GM23338 (cell line): ENCODE measurements at regions not wholly inside any gene's neighbourhood (a gene's known extent, or its start where the extent isn't known, plus 50 kb on each side); places are given as distances from the start of the nearest gene placed in this dataset.

Source experiments
- ATAC-seq: fragments of 200-7000 bp; cut with Tn5 transposase; 3 replicates; pipeline ENCODE4 v1.9.1; 2020
- DNase-seq: peaks from one replicate; pipeline ENCODE4 v3.0.0-alpha.2; 2015; ENCODE audit warnings: low spot score
- H2AFZ ChIP-seq: fragments of 200-600 bp; sonication (generic); 2 replicates; pipeline ENCODE4 v1.8.0; 2016; ENCODE audit warnings: antibody characterized with exemption, mild to moderate bottlenecking, moderate library complexity
- H3F3A ChIP-seq: fragments of 200-600 bp; sonication (generic); replicated peaks from 2 replicates; pipeline ENCODE4 v1.8.0; 2017; ENCODE audit warnings: antibody characterized with exemption, mixed run types, low read depth
- H3K27ac ChIP-seq: fragments of 200-600 bp; sonication (generic); 2 replicates; pipeline ENCODE4 v1.6.1; 2016; ENCODE audit warnings: low read depth
- H3K27me3 ChIP-seq: fragments of 200-600 bp; sonication (generic); 2 replicates; pipeline ENCODE4 v1.8.0; 2016; ENCODE audit warnings: mild to moderate bottlenecking, mixed run types, moderate library complexity; ENCODE audit not compliant: insufficient read depth
- H3K36me3 ChIP-seq: fragments of 200-600 bp; sonication (generic); 2 replicates; pipeline ENCODE4 v1.8.0; 2016; ENCODE audit warnings: mild to moderate bottlenecking; ENCODE audit not compliant: insufficient read depth
- H3K4me1 ChIP-seq: fragments of 200-600 bp; sonication (generic); 2 replicates; pipeline ENCODE4 v1.8.0; 2016; ENCODE audit warnings: mild to moderate bottlenecking, moderate library complexity; ENCODE audit not compliant: insufficient read depth
- H3K4me2 ChIP-seq: fragments of 200-600 bp; sonication (generic); 2 replicates; pipeline ENCODE4 v1.7.1; 2017; ENCODE audit warnings: mixed run types
- H3K4me3 ChIP-seq: fragments of 200-600 bp; sonication (generic); 2 replicates; pipeline ENCODE4 v1.6.1; 2016; ENCODE audit warnings: mixed run types
- H3K79me2 ChIP-seq: fragments of 200-600 bp; sonication (generic); replicated peaks from 2 replicates; pipeline ENCODE4 v1.8.0; 2017; ENCODE audit warnings: mild to moderate bottlenecking; ENCODE audit not compliant: insufficient read depth
- H3K9me2 ChIP-seq: fragments of 200-600 bp; sonication (generic); 2 replicates; pipeline ENCODE4 v1.8.0; 2017; ENCODE audit not compliant: insufficient read depth
- H4K20me1 ChIP-seq: fragments of 200-600 bp; sonication (generic); replicated peaks from 2 replicates; pipeline ENCODE4 v1.8.0; 2017; ENCODE audit warnings: mild to moderate bottlenecking; ENCODE audit not compliant: insufficient read depth
- H3K27ac Mint-ChIP-seq: 2 replicates; pipeline ENCODE4 v1.8.0; 2020; ENCODE audit warnings: inconsistent platforms, mild to moderate bottlenecking, moderate library complexity, mixed read lengths
- H3K27me3 Mint-ChIP-seq: 3 replicates; pipeline ENCODE4 v1.8.0; 2022; ENCODE audit warnings: low read depth, mild to moderate bottlenecking, moderate library complexity, mixed read lengths, inconsistent platforms; ENCODE audit not compliant: insufficient read depth, poor library complexity
- H3K36me3 Mint-ChIP-seq: 3 replicates; pipeline ENCODE4 v1.8.0; 2021; ENCODE audit warnings: low read depth, mild to moderate bottlenecking, inconsistent platforms, moderate library complexity, mixed read lengths
- H3K4me1 Mint-ChIP-seq: 3 replicates; pipeline ENCODE4 v1.8.0; 2020; ENCODE audit warnings: mild to moderate bottlenecking, inconsistent platforms, mixed read lengths
- H3K4me3 Mint-ChIP-seq: 3 replicates; pipeline ENCODE4 v1.8.0; 2021; ENCODE audit warnings: moderate library complexity, mild to moderate bottlenecking, inconsistent platforms, mixed read lengths
- H3K9me3 Mint-ChIP-seq: 3 replicates; pipeline ENCODE4 v1.8.0; 2020; ENCODE audit warnings: moderate library complexity, mild to moderate bottlenecking, inconsistent platforms, mixed read lengths
- CREB1 ChIP-seq: fragments of 250-450 bp; sonication (Bioruptor Pico); IDR thresholded peaks from 2 replicates; pipeline ENCODE4 v1.5.0; 2020; ENCODE audit warnings: low read depth, mild to moderate bottlenecking, moderate library complexity
- CTCF ChIP-seq, 2 experiments: fragments of 200-600 bp in 1 of 2; sonication (generic) in 1 of 2; conservative IDR thresholded peaks; 2 replicates each; pipeline versions ENCODE4 v1.5.1 to v1.6.1; 2016 to 2017; ENCODE audit warnings: antibody characterized with exemption in 2 of 2, low read depth in 2 of 2, mild to moderate bottlenecking in 2 of 2, moderate library complexity in 1 of 2
- EZH2 ChIP-seq: fragments of 200-600 bp; sonication (generic); IDR thresholded peaks from one replicate; pipeline ENCODE4 v1.8.0; 2017; ENCODE audit warnings: antibody characterized with exemption, mild to moderate bottlenecking, low read depth; ENCODE audit not compliant: unreplicated experiment
- EZH2phosphoT487 ChIP-seq: fragments of 200-600 bp; sonication (generic); IDR thresholded peaks from one replicate; pipeline ENCODE4 v1.8.1; 2018; ENCODE audit warnings: antibody characterized with exemption; ENCODE audit not compliant: unreplicated experiment
- NANOG ChIP-seq: IDR thresholded peaks from 2 replicates; pipeline ENCODE4 v1.6.1; 2016; ENCODE audit warnings: antibody characterized with exemption, borderline replicate concordance
- POLR2AphosphoS5 ChIP-seq: IDR thresholded peaks from 2 replicates; pipeline ENCODE4 v1.6.1; 2016; ENCODE audit warnings: antibody characterized with exemption, low read depth
- REST ChIP-seq: IDR thresholded peaks from one replicate; pipeline ENCODE4 v1.6.1; 2018; ENCODE audit warnings: antibody characterized with exemption; ENCODE audit not compliant: unreplicated experiment
- STAT1 ChIP-seq: IDR thresholded peaks from one replicate; pipeline ENCODE4 v1.6.1; 2016; ENCODE audit warnings: antibody characterized with exemption; ENCODE audit not compliant: unreplicated experiment
- ZNF114 ChIP-seq: fragments of 250-450 bp; sonication (Bioruptor Pico); IDR thresholded peaks from 2 replicates; pipeline ENCODE4 v1.5.0; 2020; ENCODE audit warnings: mild to moderate bottlenecking, moderate library complexity
- ZNF331 ChIP-seq: fragments of 250-450 bp; sonication (Bioruptor Pico); IDR thresholded peaks from 2 replicates; pipeline ENCODE4 v1.5.0; 2020; ENCODE audit warnings: low read depth, mild to moderate bottlenecking, moderate library complexity
- TF ChIP-seq, protein P1 (sequence below): fragments of 250-450 bp; sonication (Bioruptor Pico); IDR thresholded peaks from 2 replicates; pipeline ENCODE4 v1.5.0; 2020; ENCODE audit warnings: mild to moderate bottlenecking, moderate library complexity

GRCh38 chrX:143800150-143800549 lies 79.6 kb upstream of the SPANXN2 start:
- no peaks in the 10 kb centered on the region for H3K9me2 ChIP-seq
- H3K27ac ChIP-seq, result no peak overlapping the region
- no peaks in the 10 kb centered on the region for H3K79me2 ChIP-seq
- H3K27me3 Mint-ChIP-seq, result no peaks in the 10 kb centered on the region
- no peak overlapping the region for H3K4me2 ChIP-seq
- no peaks in the 10 kb centered on the region for H3K4me1 Mint-ChIP-seq
- H3K9me3 Mint-ChIP-seq, result peaks cover 62% of the 10 kb centered on the region
- H3K4me3 Mint-ChIP-seq, result no peak overlapping the region
- no peaks in the 10 kb centered on the region for H3K36me3 ChIP-seq
- DNase-seq (no peak), ATAC-seq (no peak)
- no peaks in the 10 kb centered on the region for H3F3A ChIP-seq
- TF ChIP-seq CREB1 (CRISPR knock-in tag) (no peak), CTCF (conservative IDR thresholded peaks at IDR 0.05; ENCODE audit: low read depth in 2 of 2) (no peak), STAT1 (no peak), ZNF114 (CRISPR knock-in tag) (no peak), POLR2AphosphoS5 (no peak), NANOG (no peak), REST (no peak), EZH2 (no peak), EZH2phosphoT487 (no peak), ZNF331 (CRISPR knock-in tag) (no peak)
- TF ChIP-seq, protein P1, sequence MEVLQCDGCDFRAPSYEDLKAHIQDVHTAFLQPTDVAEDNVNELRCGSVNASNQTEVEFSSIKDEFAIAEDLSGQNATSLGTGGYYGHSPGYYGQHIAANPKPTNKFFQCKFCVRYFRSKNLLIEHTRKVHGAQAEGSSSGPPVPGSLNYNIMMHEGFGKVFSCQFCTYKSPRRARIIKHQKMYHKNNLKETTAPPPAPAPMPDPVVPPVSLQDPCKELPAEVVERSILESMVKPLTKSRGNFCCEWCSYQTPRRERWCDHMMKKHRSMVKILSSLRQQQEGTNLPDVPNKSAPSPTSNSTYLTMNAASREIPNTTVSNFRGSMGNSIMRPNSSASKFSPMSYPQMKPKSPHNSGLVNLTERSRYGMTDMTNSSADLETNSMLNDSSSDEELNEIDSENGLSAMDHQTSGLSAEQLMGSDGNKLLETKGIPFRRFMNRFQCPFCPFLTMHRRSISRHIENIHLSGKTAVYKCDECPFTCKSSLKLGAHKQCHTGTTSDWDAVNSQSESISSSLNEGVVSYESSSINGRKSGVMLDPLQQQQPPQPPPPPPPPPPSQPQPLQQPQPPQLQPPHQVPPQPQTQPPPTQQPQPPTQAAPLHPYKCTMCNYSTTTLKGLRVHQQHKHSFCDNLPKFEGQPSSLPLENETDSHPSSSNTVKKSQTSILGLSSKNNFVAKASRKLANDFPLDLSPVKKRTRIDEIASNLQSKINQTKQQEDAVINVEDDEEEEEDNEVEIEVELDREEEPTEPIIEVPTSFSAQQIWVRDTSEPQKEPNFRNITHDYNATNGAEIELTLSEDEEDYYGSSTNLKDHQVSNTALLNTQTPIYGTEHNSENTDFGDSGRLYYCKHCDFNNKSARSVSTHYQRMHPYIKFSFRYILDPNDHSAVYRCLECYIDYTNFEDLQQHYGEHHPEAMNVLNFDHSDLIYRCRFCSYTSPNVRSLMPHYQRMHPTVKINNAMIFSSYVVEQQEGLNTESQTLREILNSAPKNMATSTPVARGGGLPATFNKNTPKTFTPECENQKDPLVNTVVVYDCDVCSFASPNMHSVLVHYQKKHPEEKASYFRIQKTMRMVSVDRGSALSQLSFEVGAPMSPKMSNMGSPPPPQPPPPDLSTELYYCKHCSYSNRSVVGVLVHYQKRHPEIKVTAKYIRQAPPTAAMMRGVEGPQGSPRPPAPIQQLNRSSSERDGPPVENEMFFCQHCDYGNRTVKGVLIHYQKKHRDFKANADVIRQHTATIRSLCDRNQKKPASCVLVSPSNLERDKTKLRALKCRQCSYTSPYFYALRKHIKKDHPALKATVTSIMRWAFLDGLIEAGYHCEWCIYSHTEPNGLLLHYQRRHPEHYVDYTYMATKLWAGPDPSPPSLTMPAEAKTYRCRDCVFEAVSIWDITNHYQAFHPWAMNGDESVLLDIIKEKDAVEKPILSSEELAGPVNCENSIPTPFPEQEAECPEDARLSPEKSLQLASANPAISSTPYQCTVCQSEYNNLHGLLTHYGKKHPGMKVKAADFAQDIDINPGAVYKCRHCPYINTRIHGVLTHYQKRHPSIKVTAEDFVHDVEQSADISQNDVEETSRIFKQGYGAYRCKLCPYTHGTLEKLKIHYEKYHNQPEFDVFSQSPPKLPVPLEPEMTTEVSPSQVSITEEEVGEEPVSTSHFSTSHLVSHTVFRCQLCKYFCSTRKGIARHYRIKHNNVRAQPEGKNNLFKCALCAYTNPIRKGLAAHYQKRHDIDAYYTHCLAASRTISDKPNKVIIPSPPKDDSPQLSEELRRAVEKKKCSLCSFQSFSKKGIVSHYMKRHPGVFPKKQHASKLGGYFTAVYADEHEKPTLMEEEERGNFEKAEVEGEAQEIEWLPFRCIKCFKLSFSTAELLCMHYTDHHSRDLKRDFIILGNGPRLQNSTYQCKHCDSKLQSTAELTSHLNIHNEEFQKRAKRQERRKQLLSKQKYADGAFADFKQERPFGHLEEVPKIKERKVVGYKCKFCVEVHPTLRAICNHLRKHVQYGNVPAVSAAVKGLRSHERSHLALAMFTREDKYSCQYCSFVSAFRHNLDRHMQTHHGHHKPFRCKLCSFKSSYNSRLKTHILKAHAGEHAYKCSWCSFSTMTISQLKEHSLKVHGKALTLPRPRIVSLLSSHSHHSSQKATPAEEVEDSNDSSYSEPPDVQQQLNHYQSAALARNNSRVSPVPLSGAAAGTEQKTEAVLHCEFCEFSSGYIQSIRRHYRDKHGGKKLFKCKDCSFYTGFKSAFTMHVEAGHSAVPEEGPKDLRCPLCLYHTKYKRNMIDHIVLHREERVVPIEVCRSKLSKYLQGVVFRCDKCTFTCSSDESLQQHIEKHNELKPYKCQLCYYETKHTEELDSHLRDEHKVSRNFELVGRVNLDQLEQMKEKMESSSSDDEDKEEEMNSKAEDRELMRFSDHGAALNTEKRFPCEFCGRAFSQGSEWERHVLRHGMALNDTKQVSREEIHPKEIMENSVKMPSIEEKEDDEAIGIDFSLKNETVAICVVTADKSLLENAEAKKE (CRISPR knock-in tag), result no peak
- peaks cover 5% of the 10 kb centered on the region; the same call in 2 of the 3 replicates for H3K36me3 Mint-ChIP-seq
- H3K4me3 ChIP-seq, result no peak overlapping the region
- H4K20me1 ChIP-seq, result no peaks in the 10 kb centered on the region
- H3K27ac Mint-ChIP-seq, result no peak overlapping the region
- H3K27me3 ChIP-seq, result no peaks in the 10 kb centered on the region
- no peak overlapping the region for H2AFZ ChIP-seq
- H3K4me1 ChIP-seq, result no peaks in the 10 kb centered on the region
